Activated CD8-positive, alpha-beta T cell treated with anti-CD3 and anti-CD28 coated beads, Interleukin-2, amount 10 ng/mL, durations not matched to agents 7 days and 5 days (primary cell): ENCODE measurements at regions not wholly inside any gene's neighbourhood (a gene's known extent, or its start where the extent isn't known, plus 50 kb on each side); places are given as distances from the start of the nearest gene placed in this dataset.

ENCODE experiments used
- ATAC-seq: fragments of 150-1000 bp; cut with Tn5 transposase; one replicate; pipeline ENCODE4 v1.10.0; 2021; ENCODE audit warnings: moderate library complexity
- CTCF ChIA-PET: fragments of 350-600 bp; sonication (Branson Sonifier 250); formaldehyde crosslinking; loops from one replicate; lab custom pipeline; 2021; ENCODE audit warnings: antibody characterized with exemption; lab: Charles Lee
- POLR2A ChIA-PET: fragments of 350-600 bp; sonication (Branson Sonifier 250); formaldehyde crosslinking; loops from one replicate; lab custom pipeline; 2021; ENCODE audit warnings: antibody characterized with exemption; lab: Charles Lee
- DNase-seq: peaks from one replicate; pipeline ENCODE4 v3.0.0-alpha.2; 2020
- H3K27ac Mint-ChIP-seq: one replicate; pipeline ENCODE4 v1.8.0; 2021; ENCODE audit warnings: mild to moderate bottlenecking, mixed read lengths
- H3K27me3 Mint-ChIP-seq: one replicate; pipeline ENCODE4 v1.8.0; 2021; ENCODE audit warnings: low read depth, mixed read lengths
- H3K36me3 Mint-ChIP-seq: one replicate; pipeline ENCODE4 v1.8.0; 2021; ENCODE audit warnings: low read depth, mixed read lengths
- H3K4me1 Mint-ChIP-seq: one replicate; pipeline ENCODE4 v1.8.0; 2021; ENCODE audit warnings: low read depth, mixed read lengths
- H3K4me3 Mint-ChIP-seq: one replicate; pipeline ENCODE4 v1.8.0; 2021; ENCODE audit warnings: mild to moderate bottlenecking, mixed read lengths
- H3K9me3 Mint-ChIP-seq: one replicate; pipeline ENCODE4 v1.8.0; 2022; ENCODE audit warnings: mixed read lengths; ENCODE audit not compliant: insufficient read depth

- peaks cover 9% of the 10 kb centered on the region for H3K27me3 Mint-ChIP-seq
Measured at GRCh38 chr5:173812811-173813550, 75.2 kb upstream of the CPEB4 start.

GRCh38 chr5:173814053-173814452 is 74.1 kb upstream of the CPEB4 start:
- Mint-ChIP-seq H3K36me3 (no peaks in the 10 kb centered on the region), H3K4me1 (no peaks in the 10 kb centered on the region), H3K9me3 (peaks cover 11% of the 10 kb centered on the region), H3K27me3 (peaks cover 11% of the 10 kb centered on the region), H3K27ac (no peak overlapping the region), H3K4me3 (no peak overlapping the region)
- ATAC-seq (no peak), DNase-seq (no peak)
- ChIA-PET CTCF (no interaction called here), POLR2A (no interaction called here)

More at GRCh38 chr5:173812811-173813550, 75.2 kb upstream of the CPEB4 start:
- CTCF ChIA-PET, result no interaction called here
- no peak overlapping the region for H3K27ac Mint-ChIP-seq
- H3K36me3 Mint-ChIP-seq, result no peaks in the 10 kb centered on the region
- H3K4me1 Mint-ChIP-seq, result no peaks in the 10 kb centered on the region
- DNase-seq, result no peak
- POLR2A ChIA-PET, result no interaction called here
- H3K4me3 Mint-ChIP-seq, result no peak overlapping the region
- ATAC-seq, result no peak
- H3K9me3 Mint-ChIP-seq, result peaks cover 8% of the 10 kb centered on the region

GRCh38 chr5:173815571-173815970 is 72.6 kb upstream of the CPEB4 start:
- Mint-ChIP-seq H3K27ac (no peak overlapping the region), H3K4me1 (peaks cover under 1% of the 10 kb centered on the region), H3K4me3 (no peak overlapping the region), H3K27me3 (peaks cover 11% of the 10 kb centered on the region), H3K36me3 (no peaks in the 10 kb centered on the region), H3K9me3 (peaks cover 11% of the 10 kb centered on the region)
- CTCF ChIA-PET, result no interaction called here
- ATAC-seq (no peak), DNase-seq (no peak)
- POLR2A ChIA-PET, result no interaction called here

GRCh38 chr5:173816728-173817127 is 71.4 kb upstream of the CPEB4 start:
- DNase-seq, result no peak
- Mint-ChIP-seq H3K27ac (no peak overlapping the region), H3K9me3 (peaks cover 9% of the 10 kb centered on the region), H3K4me3 (no peak overlapping the region), H3K36me3 (no peaks in the 10 kb centered on the region), H3K27me3 (peaks cover 11% of the 10 kb centered on the region), H3K4me1 (peaks cover 12% of the 10 kb centered on the region)
- ChIA-PET CTCF (no interaction called here), POLR2A (no interaction called here)
- no peak for ATAC-seq

- CTCF ChIA-PET, result no interaction called here
- Mint-ChIP-seq H3K36me3 (no peaks in the 10 kb centered on the region), H3K4me1 (peaks cover 16% of the 10 kb centered on the region), H3K27ac (no peak overlapping the region), H3K4me3 (no peak overlapping the region), H3K9me3 (peaks cover 3% of the 10 kb centered on the region), H3K27me3 (peaks cover 10% of the 10 kb centered on the region)
- no peak for ATAC-seq
- DNase-seq, result no peak
- POLR2A ChIA-PET, result no interaction called here
Measured at GRCh38 chr5:173817561-173817960, 70.6 kb upstream of the CPEB4 start.

- ATAC-seq (no peak), DNase-seq (no peak)
- Mint-ChIP-seq H3K4me1 (peaks cover 19% of the 10 kb centered on the region), H3K36me3 (no peaks in the 10 kb centered on the region), H3K4me3 (no peak overlapping the region), H3K27ac (no peak overlapping the region), H3K9me3 (peaks cover 3% of the 10 kb centered on the region), H3K27me3 (peaks cover 4% of the 10 kb centered on the region)
- POLR2A ChIA-PET, result no interaction called here
- CTCF ChIA-PET, result no interaction called here
Measured at GRCh38 chr5:173819521-173819920, 68.6 kb upstream of the CPEB4 start.

- Mint-ChIP-seq H3K4me1 (peaks cover 19% of the 10 kb centered on the region), H3K9me3 (peaks cover under 1% of the 10 kb centered on the region), H3K4me3 (no peak overlapping the region), H3K27me3 (peaks cover 1% of the 10 kb centered on the region), H3K36me3 (no peaks in the 10 kb centered on the region), H3K27ac (no peak overlapping the region)
- no peak for ATAC-seq
- DNase-seq, result no peak
- CTCF ChIA-PET, result no interaction called here
- POLR2A ChIA-PET, result no interaction called here
Measured at GRCh38 chr5:173823274-173823644, 64.9 kb upstream of the CPEB4 start.

GRCh38 chr5:173823721-173824567 is 64.2 kb upstream of the CPEB4 start:
- H3K36me3 Mint-ChIP-seq, result no peaks in the 10 kb centered on the region
- ATAC-seq (no peak), DNase-seq (no peak)
- H3K4me3 Mint-ChIP-seq, result no peak overlapping the region
- CTCF ChIA-PET, result no interaction called here
- POLR2A ChIA-PET, result no interaction called here
- H3K9me3 Mint-ChIP-seq, result no peaks in the 10 kb centered on the region
- peaks cover 19% of the 10 kb centered on the region for H3K4me1 Mint-ChIP-seq
- no peaks in the 10 kb centered on the region for H3K27me3 Mint-ChIP-seq
- no peak overlapping the region for H3K27ac Mint-ChIP-seq

GRCh38 chr5:173825215-173825865 is 62.8 kb upstream of the CPEB4 start:
- DNase-seq (no peak), ATAC-seq (no peak)
- Mint-ChIP-seq H3K27ac (no peak overlapping the region), H3K27me3 (no peaks in the 10 kb centered on the region), H3K36me3 (no peaks in the 10 kb centered on the region), H3K4me1 (peaks cover 19% of the 10 kb centered on the region), H3K4me3 (no peak overlapping the region), H3K9me3 (no peaks in the 10 kb centered on the region)
- ChIA-PET POLR2A (interaction anchor here (0.7 to 1.0 kb wide), 2 partner anchors 10 to 80 kb away, joined by 4 read pairs; no protein-coding TSS in a partner anchor), CTCF (no interaction called here)

GRCh38 chr5:173826086-173826427 is 62.1 kb upstream of the CPEB4 start:
- CTCF ChIA-PET, result no interaction called here
- DNase-seq (no peak), ATAC-seq (no peak)
- H3K4me3 Mint-ChIP-seq, result no peak overlapping the region
- POLR2A ChIA-PET, result no interaction called here
- H3K36me3 Mint-ChIP-seq, result no peaks in the 10 kb centered on the region
- H3K4me1 Mint-ChIP-seq, result peaks cover 13% of the 10 kb centered on the region
- H3K27ac Mint-ChIP-seq, result no peak overlapping the region
- no peaks in the 10 kb centered on the region for H3K9me3 Mint-ChIP-seq
- no peaks in the 10 kb centered on the region for H3K27me3 Mint-ChIP-seq

GRCh38 chr5:173826428-173827350 is 61.5 kb upstream of the CPEB4 start:
- H3K27me3 Mint-ChIP-seq, result no peaks in the 10 kb centered on the region
- H3K4me3 Mint-ChIP-seq, result no peak overlapping the region
- ChIA-PET POLR2A (no interaction called here), CTCF (no interaction called here)
- DNase-seq (no peak), ATAC-seq (no peak)
- no peaks in the 10 kb centered on the region for H3K9me3 Mint-ChIP-seq
- no peaks in the 10 kb centered on the region for H3K36me3 Mint-ChIP-seq
- H3K4me1 Mint-ChIP-seq, result peaks cover 7% of the 10 kb centered on the region
- no peak overlapping the region for H3K27ac Mint-ChIP-seq
